HG03558 (cell line): ENCODE measurements at regions not wholly inside any gene's neighbourhood (a gene's known extent, or its start where the extent isn't known, plus 50 kb on each side); places are given as distances from the start of the nearest gene placed in this dataset.

Experiments
- ATAC-seq: cut with Tn5 transposase; IDR thresholded peaks from one replicate; pipeline ENCODE4 v1.9.1; 2021; ENCODE audit warnings: moderate number of reproducible peaks; ENCODE audit not compliant: unreplicated experiment; ENCODE audit errors: extremely low read depth

DNA sequence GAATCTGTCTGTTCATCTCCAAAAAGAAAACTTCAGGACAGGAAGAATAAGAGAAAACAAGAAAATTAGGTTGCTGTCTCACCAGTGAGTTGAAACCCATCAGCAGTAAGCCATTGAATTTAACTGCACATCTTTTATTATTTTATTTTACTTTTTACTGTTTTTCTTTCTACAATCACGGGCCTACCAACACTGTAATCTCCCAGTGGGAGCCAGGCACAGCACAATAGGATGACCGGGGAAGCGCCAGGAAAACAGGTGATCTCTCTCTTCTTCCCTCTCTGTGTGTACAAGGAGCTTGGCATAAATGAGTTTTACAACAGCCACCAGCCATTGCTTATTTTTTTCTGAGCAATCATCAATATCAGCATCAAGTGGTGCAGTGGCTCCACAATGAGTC, 113.1 kb upstream of the ESRRG start:
- ATAC-seq, result no peak

DNA sequence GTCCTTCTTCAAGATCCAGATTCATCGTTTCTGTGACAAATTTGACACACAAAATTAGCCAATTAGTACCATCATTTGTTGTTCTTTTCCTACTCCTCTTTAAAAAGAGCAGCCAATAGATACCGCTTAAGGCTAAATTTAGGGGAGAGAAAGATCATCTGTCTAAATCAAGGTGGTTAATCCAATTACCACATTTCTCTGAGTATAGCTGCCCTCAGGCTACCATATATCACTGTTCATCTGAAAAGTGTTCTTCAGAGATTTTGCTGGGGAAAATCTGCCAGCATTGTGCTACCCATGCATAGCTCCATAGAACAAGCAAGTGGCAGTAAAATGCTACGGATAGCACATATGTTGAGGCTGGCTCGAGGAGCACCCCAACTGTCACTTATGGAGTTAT, 110.3 kb upstream of the ESRRG start:
- ATAC-seq, result no peak

DNA sequence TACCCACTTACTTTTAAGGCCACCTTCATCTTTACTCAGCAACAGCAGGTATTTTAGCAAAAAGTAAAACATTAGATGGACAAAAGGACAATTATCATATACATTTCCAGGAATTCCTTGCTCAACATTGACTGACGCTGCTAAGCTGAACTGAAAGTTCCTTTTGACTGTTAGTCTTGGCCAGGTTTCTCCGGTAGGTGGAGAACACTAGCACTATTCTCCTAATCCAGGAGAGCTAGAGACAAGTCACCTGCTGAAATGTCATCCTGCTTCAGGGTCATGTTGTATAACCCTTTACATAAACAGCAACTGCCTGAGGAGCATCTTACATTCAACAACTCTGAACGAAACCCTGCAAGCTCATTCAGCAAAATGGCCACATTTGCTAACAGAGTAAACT, 109.0 kb upstream of the ESRRG start:
- no peak for ATAC-seq

DNA sequence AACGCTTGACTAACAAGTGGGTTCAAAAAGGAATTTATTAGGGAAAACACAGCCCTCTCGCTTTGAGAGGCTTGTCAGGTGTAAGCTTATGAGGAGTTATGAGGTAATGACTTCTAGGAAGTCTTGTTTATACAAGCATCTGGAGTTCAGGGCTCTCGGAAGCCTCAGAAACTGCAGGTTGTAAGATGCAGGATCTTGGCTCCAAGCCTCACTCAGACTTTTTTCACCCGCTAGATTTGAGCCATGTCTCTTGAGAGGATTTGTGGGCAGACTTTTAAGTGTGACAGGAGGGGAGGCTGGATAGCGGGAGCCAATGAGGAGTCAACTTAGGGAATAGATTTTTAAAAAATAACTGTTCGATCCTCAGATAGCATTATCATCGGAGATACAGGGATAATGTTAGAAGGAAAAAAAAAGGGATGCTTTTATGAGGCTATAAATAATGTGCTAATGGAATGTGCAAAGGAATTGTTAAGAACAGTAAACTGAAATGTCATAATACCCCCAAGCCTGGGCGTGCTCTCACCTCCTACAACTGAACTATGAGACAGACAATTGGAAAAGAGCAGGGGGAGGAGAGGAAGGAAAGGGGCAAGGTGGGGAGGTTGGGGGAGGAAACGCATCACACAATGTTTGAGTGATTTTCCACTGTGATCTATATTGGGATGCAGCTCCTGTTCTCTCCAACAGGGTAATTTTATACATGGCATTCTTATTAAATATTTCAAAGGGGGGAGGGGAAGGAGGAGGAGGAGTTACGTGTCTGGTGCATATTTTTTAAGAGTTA, 107.4 kb upstream of the ESRRG start:
- no peak for ATAC-seq

DNA sequence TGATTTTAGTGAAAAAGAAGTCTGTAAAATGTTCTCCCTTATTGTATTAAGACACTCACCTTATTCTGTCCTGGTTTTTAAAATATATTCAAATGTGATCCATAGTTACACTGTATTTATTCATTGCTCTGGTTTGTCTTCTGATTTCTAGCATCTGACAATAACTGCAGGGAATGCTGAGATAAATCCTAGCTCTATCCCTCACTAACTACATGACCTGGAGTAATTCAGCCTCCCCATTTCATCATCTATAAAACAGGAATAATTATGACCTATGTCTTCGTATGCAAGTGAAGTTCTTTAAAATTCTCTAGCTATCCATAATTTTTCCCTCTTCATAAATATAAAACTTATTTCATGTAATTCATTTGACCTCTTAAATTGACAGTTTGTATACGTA, 104.0 kb upstream of the ESRRG start:
- no peak for ATAC-seq

DNA sequence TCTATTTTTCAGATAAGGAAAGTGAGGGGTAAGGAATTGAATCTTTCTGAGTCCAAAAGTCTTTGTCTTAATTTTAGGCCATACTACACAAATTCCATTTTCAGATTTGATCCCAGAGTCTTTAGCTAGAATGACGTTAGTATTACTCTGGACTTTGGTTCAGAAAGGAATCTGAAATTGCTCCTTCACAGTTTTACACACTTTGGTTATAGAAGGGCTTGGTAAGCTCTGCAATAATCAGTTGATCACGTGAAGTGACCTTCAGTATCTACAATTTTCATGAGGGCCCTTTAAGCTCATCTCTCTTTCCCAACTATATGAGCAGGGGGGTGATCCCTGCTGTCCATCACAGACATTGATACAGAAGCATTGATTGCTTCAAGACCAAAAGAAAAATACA, 103.4 kb upstream of the ESRRG start:
- ATAC-seq, result no peak

DNA sequence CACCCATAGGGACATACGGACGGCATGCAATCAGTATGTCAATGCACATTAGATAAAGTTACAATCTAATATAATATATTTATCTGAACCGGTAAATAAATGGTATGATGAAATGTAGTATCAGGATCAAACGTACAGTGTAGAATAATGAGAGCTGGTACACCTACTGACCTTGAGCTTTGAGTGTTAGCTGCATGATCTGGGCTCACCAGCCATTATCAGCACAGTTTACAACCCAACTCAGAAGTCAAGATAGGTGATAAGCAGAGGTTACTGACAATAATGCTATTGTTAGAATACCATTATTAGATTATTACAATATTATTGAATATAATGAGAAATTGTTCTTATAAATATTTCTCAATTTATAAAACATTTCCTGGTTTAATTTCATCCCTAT, 103.0 kb upstream of the ESRRG start:
- no peak for ATAC-seq

DNA sequence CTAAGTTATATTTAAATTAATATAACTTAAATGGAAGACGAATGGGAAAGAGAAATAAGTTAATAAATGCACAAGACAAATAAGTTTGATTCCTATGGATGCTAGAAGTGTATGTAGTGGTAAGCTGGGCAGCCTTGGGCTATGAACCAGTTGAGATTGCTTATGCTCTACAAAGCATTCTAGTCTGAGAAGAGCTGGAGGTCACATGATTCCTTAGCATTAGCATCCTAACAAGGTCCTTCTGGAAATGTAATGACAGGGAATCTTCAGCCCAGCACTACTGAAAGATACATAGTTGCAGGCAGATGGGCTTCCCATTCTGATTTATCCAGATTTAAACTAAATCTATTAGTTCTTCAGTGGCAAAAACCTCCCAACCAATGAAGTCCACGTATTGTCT, 102.3 kb upstream of the ESRRG start:
- no peak for ATAC-seq

DNA sequence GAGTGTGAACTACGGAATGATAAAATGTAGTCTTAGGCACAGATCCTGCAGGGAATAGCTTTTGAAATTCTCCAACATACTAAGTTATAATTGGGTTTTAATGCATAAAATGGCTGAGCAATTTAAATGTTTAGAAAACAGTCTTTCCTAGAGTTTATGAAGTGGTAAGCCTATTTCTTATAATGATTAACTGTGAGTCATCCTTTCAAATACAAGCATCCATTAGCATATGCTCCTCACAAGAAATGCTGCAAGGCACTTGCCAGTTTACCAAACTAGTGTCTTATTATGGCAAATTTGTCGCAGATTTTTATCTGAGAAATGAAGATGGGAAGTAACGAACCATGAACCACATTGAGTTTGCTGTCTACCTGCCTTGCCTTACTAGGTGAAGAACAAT, 101.3 kb upstream of the ESRRG start:
- ATAC-seq, result no peak

DNA sequence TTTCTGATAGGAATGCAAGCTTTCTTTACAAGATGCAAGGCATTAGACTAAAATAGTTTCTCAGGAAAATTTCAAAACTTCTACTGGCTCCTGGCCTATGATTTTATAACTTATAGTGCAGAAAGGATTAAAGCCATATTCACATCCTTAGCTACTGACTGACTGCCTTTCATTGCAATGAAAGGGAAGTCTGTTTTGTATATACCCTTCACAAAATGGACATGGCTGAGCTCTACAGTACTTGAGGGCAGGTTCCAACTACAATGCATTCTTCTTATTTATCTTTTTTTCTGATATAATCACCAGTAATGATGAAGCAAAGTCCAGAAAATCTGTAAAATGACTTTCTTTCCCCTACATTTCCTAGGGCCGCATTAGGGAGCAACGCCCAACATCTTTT, 100.5 kb upstream of the ESRRG start:
- no peak for ATAC-seq

DNA sequence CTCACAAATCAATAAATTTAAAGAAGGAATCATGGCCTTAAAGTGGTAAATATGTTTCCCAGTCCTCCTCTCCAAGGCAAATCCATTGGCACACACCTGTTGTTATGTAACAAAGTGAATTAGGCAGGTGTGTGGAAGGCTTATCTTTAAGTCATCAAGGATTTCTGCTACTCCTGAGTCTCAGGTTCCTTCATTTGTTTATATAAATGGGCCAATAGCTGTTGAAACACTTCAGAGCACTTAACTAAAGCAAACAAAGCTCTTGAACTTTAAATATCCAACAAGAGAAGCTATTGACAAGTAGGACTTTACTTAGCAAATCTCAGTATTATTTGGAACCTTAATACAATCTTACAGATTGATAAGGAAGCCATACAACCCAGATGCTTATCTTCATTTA, 99.3 kb upstream of the ESRRG start:
- ATAC-seq, result no peak

DNA sequence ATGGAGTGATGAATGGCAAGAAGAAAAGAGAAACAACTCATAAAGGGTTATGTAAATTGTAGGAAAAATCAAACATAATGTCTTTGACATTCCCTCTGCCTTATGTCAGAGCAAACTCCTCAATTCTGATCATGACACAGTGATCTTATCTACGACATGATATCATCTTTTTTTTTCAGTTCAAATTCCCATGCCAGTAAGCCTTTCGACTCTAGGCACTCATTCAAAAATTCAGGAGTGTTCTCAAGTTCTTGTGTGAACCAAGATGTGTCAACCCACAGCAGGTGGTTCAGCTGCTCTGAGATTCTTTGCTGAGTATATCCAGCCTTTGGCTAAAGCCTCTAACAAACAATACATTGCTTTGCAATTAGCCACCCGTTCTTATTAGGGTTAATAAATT, 97.1 kb upstream of the ESRRG start:
- ATAC-seq, result no peak

DNA sequence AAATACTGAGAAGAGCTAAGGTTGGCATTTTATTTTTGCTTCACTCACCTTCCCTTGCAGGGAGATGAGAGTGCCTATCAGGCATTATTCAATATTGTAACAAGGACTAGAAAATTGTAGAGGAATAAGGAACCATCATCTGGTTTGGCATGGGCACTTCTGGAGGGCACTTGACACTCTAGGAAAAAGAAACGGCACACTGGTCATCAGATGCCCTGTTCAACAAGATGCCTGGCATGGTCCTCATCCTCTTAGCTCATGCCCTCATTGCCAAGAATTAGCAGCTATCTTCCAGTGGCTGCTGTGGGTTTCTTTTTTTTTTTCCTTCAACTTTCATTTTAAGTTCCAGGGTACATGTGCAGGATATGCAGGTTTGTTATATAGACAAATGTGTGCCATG, 95.1 kb upstream of the ESRRG start:
- no peak for ATAC-seq

DNA sequence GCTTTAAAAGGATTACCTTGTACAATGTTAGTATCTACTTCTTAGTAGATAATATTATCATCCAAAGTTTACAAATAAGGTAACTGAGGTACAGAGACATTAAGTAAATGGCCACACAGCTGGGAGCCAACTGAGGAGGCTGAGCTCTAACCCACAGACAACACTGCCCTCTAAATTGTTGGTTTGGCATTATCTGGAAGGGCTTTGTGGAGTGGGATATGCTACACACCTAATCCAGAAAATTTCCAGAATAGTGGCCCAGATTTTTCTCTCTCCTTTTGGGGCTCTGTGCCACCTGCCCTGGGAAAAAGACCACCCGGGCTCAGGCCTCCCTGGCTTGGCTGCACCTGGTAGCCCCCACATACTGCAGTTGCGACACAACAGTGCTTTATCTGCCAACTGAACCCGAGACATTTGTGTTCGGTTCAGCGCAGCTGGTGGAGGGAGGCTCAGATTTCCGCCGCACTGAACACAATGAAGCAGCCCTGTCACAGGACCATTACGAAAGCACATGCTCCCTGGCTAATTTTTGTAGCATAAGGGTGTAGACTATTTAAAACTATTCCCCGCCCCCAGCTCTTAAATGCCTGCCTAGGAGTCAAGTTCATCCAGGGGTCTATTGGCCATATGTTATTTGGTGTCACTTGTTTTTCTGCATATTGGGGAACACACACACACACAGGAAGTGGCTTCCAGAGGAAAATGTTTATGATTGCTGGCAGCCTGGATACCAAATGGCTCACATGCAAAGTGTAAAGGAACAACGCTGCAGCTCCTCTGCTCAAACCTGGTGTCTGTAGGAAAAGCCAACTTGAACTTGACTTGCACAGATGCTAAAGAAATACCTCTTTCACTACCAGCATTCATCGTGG, 92.3 kb upstream of the ESRRG start:
- ATAC-seq, result no peak

DNA sequence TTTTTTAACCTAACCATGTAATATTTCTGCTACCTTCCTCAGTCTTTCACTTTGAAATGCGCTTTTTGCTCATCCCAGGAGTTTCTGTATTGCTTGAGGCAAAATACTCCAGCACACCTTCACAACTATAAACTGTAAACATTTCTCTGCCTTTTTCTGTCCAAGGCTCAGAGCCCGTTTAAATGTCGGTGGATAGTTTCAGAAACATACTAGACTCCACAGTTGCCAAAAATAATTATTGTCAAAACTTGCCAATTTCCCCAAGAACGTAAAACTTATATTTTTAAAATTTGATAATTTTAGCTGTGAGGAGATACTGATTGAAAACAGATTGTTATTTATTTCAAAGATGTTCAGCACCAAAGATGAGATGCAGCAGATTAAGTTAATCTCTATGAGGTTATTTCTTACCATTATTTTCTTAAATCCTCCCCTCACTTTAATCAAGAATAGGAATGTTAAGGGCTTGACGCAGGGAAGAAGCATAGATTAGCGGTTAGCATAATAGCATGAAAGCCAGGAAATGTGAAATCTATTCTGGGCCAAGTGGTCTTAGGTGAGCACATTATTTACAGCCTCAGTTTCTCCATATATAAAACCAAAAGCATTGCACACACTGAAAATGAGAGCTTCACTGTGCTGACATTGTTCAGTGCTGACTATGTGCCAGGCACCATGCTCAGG, 91.5 kb upstream of the ESRRG start:
- no peak for ATAC-seq

DNA sequence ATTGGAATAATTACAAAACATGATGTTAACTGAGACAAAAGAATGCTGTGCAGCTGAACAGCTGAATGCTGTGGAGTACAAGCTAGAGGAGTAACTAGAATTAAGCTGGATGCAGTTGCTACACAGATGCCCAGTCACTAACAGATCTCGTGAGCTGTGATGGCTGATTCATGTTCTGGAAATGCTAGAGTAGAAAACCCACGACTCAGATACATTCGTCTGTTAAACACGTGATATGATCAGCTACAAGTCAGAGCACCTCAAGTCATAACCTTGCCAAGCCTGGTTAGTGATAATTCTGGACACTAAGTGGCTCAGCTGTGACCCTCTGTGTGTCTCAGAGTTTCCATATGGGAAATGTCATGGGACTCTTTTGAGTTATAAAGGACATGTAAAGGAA, 89.7 kb upstream of the ESRRG start:
- ATAC-seq, result no peak

DNA sequence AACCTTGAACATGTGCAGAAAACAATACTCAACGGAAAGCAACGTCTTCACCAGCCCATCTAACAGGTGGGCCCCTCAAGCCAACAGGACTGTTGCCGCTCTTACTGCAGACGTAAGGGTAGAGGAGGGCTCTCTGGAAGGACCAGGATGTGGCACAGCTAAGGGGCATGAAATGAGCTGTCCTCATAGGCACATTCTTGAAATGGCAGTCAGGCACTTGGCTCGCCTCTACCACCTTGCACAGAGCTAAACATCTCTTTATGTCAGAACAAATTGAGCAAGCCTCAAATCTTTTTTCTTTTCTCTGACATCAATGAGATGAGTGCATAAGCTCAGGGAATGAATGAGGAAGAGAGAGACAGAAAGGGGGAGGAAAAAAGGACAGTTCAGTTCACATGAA, 86.4 kb upstream of the ESRRG start:
- no peak for ATAC-seq

DNA sequence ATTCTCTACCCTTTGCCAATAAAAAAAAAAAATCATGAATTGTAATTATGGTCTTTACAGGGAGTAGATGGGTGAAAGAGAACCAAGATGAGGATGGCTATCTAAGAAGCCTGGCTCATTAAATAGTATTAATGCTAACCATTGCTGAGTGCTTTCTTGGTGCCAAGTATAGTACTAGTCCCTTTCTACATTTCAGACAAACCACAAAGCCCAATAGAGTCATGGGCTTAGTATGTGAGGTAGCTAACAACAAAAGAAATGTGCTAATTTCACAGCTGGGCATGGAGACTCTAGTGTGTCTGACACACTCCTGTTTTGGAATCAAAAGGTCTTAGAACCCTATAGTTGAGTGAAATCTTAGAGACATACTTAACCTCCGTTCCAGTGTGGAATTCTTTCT, 84.5 kb upstream of the ESRRG start:
- no peak for ATAC-seq

DNA sequence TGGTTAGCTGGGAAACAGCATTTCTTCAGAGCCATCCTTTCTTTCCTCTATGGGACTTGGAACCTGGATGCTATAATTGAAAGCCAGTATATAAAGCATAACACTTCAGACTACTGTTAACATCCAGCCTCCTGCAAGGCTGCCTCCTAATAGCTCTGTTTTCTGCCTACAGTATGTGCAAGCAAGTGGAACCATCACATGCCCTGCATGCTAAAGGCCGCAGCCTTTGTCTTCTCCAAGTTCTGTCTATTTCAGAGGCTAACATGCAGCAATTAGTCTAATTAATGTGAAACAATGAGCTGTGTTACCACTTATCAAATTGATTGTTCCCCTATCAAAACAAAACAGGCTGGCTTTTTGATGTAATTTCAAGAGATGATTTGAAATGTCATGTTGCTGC, 82.7 kb upstream of the ESRRG start:
- no peak for ATAC-seq

DNA sequence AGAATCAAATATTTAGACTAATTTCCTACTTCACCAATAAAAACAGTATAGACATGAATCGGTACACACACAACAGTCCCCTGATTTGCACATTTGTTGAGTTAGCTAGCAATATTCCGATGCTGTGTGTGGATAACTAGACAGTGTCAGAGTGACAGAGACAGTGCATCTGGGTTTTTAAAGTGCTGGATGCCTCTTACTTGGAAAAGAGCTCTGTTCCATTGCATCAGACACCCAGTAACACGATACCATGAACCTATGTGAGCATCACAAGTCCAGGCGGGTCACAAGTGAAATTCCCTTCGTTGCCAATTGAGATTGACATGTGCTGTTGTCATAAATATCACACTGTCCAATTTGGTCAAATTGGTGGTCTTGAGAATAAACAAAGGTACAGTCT, 82.0 kb upstream of the ESRRG start:
- ATAC-seq, result no peak

DNA sequence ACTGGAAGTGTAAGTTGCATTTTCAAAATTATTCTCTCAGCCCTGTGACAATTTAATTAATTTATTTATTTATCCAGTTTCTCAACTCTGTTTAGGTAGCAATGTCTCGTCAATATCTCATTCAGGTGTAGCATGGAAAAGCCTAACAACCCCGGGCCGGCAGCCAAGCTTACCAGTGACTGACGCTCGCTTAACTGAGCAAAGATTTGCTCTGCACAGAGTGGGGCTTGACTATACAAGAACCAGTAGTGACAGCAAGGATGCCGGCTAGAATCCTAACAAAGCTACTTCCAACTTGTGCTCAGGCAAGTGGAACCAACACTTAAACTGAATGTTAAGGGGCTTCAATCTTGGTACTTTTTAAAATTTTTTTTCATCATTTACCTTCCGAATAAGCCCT, 80.9 kb upstream of the ESRRG start:
- ATAC-seq, result no peak
